ENCODE measurements at regions not wholly inside any gene's neighbourhood (a gene's known extent, or its start where the extent isn't known, plus 50 kb on each side); places are given as distances from the start of the nearest gene placed in this dataset.

- Histone ChIP-seq H3K4me2 (ENCODE audit: insufficient read depth, low read length, poor library complexity, severe bottlenecking) (no peak overlapping the region), H3K9me3 (replicated peaks in 1 of 2; ENCODE audit: control insufficient read depth in 2 of 2, insufficient read depth in 1 of 2, low read depth in 1 of 2, low read length in 2 of 2) (no peaks in the 10 kb centered on the region), H3K4ac (ENCODE audit: low read length) (no peak overlapping the region), H3K27ac (replicated peaks; ENCODE audit: low read length) (no peak overlapping the region), H2BK15ac (ENCODE audit: low read length) (no peak overlapping the region), H2AK5ac (ENCODE audit: low read depth, low read length) (no peak overlapping the region), H2AFZ (ENCODE audit: low read length) (no peak overlapping the region), H2BK120ac (ENCODE audit: low read depth, low read length) (no peak overlapping the region), H4K8ac (ENCODE audit: low read depth, low read length) (no peak overlapping the region), H3K4me1 (ENCODE audit: control insufficient read depth in 2 of 2, insufficient read depth in 1 of 2, low read depth in 1 of 2, low read length in 2 of 2) (no peaks in the 10 kb centered on the region), H2BK5ac (ENCODE audit: low read length) (no peak overlapping the region), H3K36me3 (replicated peaks in 1 of 2; ENCODE audit: control insufficient read depth in 2 of 2, insufficient read depth in 2 of 2, low read length in 2 of 2) (no peaks in the 10 kb centered on the region), H2BK12ac (ENCODE audit: low read length) (no peak overlapping the region), H3K27me3 (ENCODE audit: control insufficient read depth in 3 of 3, insufficient read depth in 3 of 3, low read depth in 1 of 3, low read length in 3 of 3) (no peaks in the 10 kb centered on the region), H3K9ac (ENCODE audit: low read depth, low read length, poor library complexity) (no peak overlapping the region), H4K91ac (ENCODE audit: low read depth, low read length, poor library complexity) (no peak overlapping the region), H3K18ac (ENCODE audit: low read length) (no peak overlapping the region), H3K23ac (ENCODE audit: low read depth, low read length, poor library complexity) (no peak overlapping the region), H3K14ac (ENCODE audit: low read length) (no peak overlapping the region), H3K4me3 (ENCODE audit: low read length in 2 of 2) (no peak overlapping the region), H3K79me1 (ENCODE audit: low read depth, low read length) (no peaks in the 10 kb centered on the region)
- WGBS, 2 donors (ENCODE audit: extremely low coverage in 2 of 2, insufficient read length in 2 of 2, insufficient replicate concordance in 1 of 2) = no CpG with 5 or more reads among the region's 3 CpGs
- no peak for DNase-seq (ENCODE audit: low spot score)
These were observed 414.5 kb downstream of the MFSD1 start for GRCh38 chr3:159216311-159216710.

GRCh38 chr3:159219231-159219630 is 417.4 kb downstream of the MFSD1 start:
- no peak overlapping the region for H3K4ac ChIP-seq (ENCODE audit: low read length)

GRCh38 chr3:159221335-159221734 is 419.5 kb downstream of the MFSD1 start:
- Histone ChIP-seq H3K79me1 (ENCODE audit: low read depth, low read length) (no peaks in the 10 kb centered on the region), H4K91ac (ENCODE audit: low read depth, low read length, poor library complexity) (no peak overlapping the region), H3K4me3 (ENCODE audit: low read length in 2 of 2) (no peak overlapping the region), H2BK15ac (ENCODE audit: low read length) (no peak overlapping the region), H3K27ac (replicated peaks; ENCODE audit: low read length) (no peak overlapping the region), H2BK5ac (ENCODE audit: low read length) (no peak overlapping the region), H3K14ac (ENCODE audit: low read length) (no peak overlapping the region), H3K4me2 (ENCODE audit: insufficient read depth, low read length, poor library complexity, severe bottlenecking) (no peak overlapping the region), H4K8ac (ENCODE audit: low read depth, low read length) (no peak overlapping the region), H3K18ac (ENCODE audit: low read length) (no peak overlapping the region), H3K27me3 (ENCODE audit: control insufficient read depth in 3 of 3, insufficient read depth in 3 of 3, low read depth in 1 of 3, low read length in 3 of 3) (no peaks in the 10 kb centered on the region), H3K36me3 (replicated peaks in 1 of 2; ENCODE audit: control insufficient read depth in 2 of 2, insufficient read depth in 2 of 2, low read length in 2 of 2) (no peaks in the 10 kb centered on the region), H3K9ac (ENCODE audit: low read depth, low read length, poor library complexity) (no peak overlapping the region), H3K23ac (ENCODE audit: low read depth, low read length, poor library complexity) (no peak overlapping the region), H3K9me3 (replicated peaks in 1 of 2; ENCODE audit: control insufficient read depth in 2 of 2, insufficient read depth in 1 of 2, low read depth in 1 of 2, low read length in 2 of 2) (no peaks in the 10 kb centered on the region), H2AFZ (ENCODE audit: low read length) (no peak overlapping the region), H2AK5ac (ENCODE audit: low read depth, low read length) (no peak overlapping the region), H2BK120ac (ENCODE audit: low read depth, low read length) (no peak overlapping the region), H3K4me1 (ENCODE audit: control insufficient read depth in 2 of 2, insufficient read depth in 1 of 2, low read depth in 1 of 2, low read length in 2 of 2) (no peaks in the 10 kb centered on the region), H2BK12ac (ENCODE audit: low read length) (no peak overlapping the region), H3K4ac (ENCODE audit: low read length) (no peak overlapping the region)
- no peak for DNase-seq (ENCODE audit: low spot score)
- no CpG with 5 or more reads among the region's 1 CpG for WGBS, 2 donors (ENCODE audit: extremely low coverage in 2 of 2, insufficient read length in 2 of 2, insufficient replicate concordance in 1 of 2)

More at GRCh38 chr3:159219231-159219630, 417.4 kb downstream of the MFSD1 start:
- Histone ChIP-seq H2BK5ac (ENCODE audit: low read length) (no peak overlapping the region), H2BK12ac (ENCODE audit: low read length) (no peak overlapping the region), H3K9me3 (replicated peaks in 1 of 2; ENCODE audit: control insufficient read depth in 2 of 2, insufficient read depth in 1 of 2, low read depth in 1 of 2, low read length in 2 of 2) (no peaks in the 10 kb centered on the region), H4K91ac (ENCODE audit: low read depth, low read length, poor library complexity) (no peak overlapping the region), H3K9ac (ENCODE audit: low read depth, low read length, poor library complexity) (no peak overlapping the region), H3K14ac (ENCODE audit: low read length) (no peak overlapping the region), H3K23ac (ENCODE audit: low read depth, low read length, poor library complexity) (no peak overlapping the region), H2BK120ac (ENCODE audit: low read depth, low read length) (no peak overlapping the region), H2AFZ (ENCODE audit: low read length) (no peak overlapping the region), H3K4me3 (ENCODE audit: low read length in 2 of 2) (no peak overlapping the region), H3K79me1 (ENCODE audit: low read depth, low read length) (no peaks in the 10 kb centered on the region), H3K18ac (ENCODE audit: low read length) (no peak overlapping the region), H3K27me3 (ENCODE audit: control insufficient read depth in 3 of 3, insufficient read depth in 3 of 3, low read depth in 1 of 3, low read length in 3 of 3) (no peaks in the 10 kb centered on the region), H4K8ac (ENCODE audit: low read depth, low read length) (no peak overlapping the region), H3K27ac (replicated peaks; ENCODE audit: low read length) (no peak overlapping the region), H3K4me2 (ENCODE audit: insufficient read depth, low read length, poor library complexity, severe bottlenecking) (no peak overlapping the region), H3K4me1 (ENCODE audit: control insufficient read depth in 2 of 2, insufficient read depth in 1 of 2, low read depth in 1 of 2, low read length in 2 of 2) (no peaks in the 10 kb centered on the region), H2BK15ac (ENCODE audit: low read length) (no peak overlapping the region), H2AK5ac (ENCODE audit: low read depth, low read length) (no peak overlapping the region), H3K36me3 (replicated peaks in 1 of 2; ENCODE audit: control insufficient read depth in 2 of 2, insufficient read depth in 2 of 2, low read length in 2 of 2) (no peaks in the 10 kb centered on the region)
- no CpG with 5 or more reads among the region's 3 CpGs for WGBS, 2 donors (ENCODE audit: extremely low coverage in 2 of 2, insufficient read length in 2 of 2, insufficient replicate concordance in 1 of 2)
- no peak for DNase-seq (ENCODE audit: low spot score)

GRCh38 chr3:159229116-159229680 is 427.3 kb downstream of the MFSD1 start:
- no CpG with 5 or more reads among the region's 5 CpGs for WGBS, 2 donors (ENCODE audit: extremely low coverage in 2 of 2, insufficient read length in 2 of 2, insufficient replicate concordance in 1 of 2)
- H3K4me1 ChIP-seq (ENCODE audit: control insufficient read depth in 2 of 2, insufficient read depth in 1 of 2, low read depth in 1 of 2, low read length in 2 of 2) = no peaks in the 10 kb centered on the region

More at GRCh38 chr3:159229116-159229680, 427.3 kb downstream of the MFSD1 start:
- Histone ChIP-seq H2BK12ac (ENCODE audit: low read length) (no peak overlapping the region), H3K4me3 (ENCODE audit: low read length in 2 of 2) (no peak overlapping the region), H3K23ac (ENCODE audit: low read depth, low read length, poor library complexity) (no peak overlapping the region), H3K27me3 (ENCODE audit: control insufficient read depth in 3 of 3, insufficient read depth in 3 of 3, low read depth in 1 of 3, low read length in 3 of 3) (no peaks in the 10 kb centered on the region), H3K4me2 (ENCODE audit: insufficient read depth, low read length, poor library complexity, severe bottlenecking) (no peak overlapping the region), H3K9ac (ENCODE audit: low read depth, low read length, poor library complexity) (no peak overlapping the region), H2BK5ac (ENCODE audit: low read length) (no peak overlapping the region), H2BK15ac (ENCODE audit: low read length) (no peak overlapping the region), H2BK120ac (ENCODE audit: low read depth, low read length) (no peak overlapping the region), H4K8ac (ENCODE audit: low read depth, low read length) (no peak overlapping the region), H3K4ac (ENCODE audit: low read length) (no peak overlapping the region), H3K27ac (replicated peaks; ENCODE audit: low read length) (no peak overlapping the region), H3K79me1 (ENCODE audit: low read depth, low read length) (no peaks in the 10 kb centered on the region), H3K14ac (ENCODE audit: low read length) (no peak overlapping the region), H2AK5ac (ENCODE audit: low read depth, low read length) (no peak overlapping the region), H3K18ac (ENCODE audit: low read length) (no peak overlapping the region), H3K36me3 (replicated peaks in 1 of 2; ENCODE audit: control insufficient read depth in 2 of 2, insufficient read depth in 2 of 2, low read length in 2 of 2) (no peaks in the 10 kb centered on the region), H4K91ac (ENCODE audit: low read depth, low read length, poor library complexity) (no peak overlapping the region), H3K9me3 (replicated peaks in 1 of 2; ENCODE audit: control insufficient read depth in 2 of 2, insufficient read depth in 1 of 2, low read depth in 1 of 2, low read length in 2 of 2) (no peaks in the 10 kb centered on the region), H2AFZ (ENCODE audit: low read length) (no peak overlapping the region)
- DNase-seq (ENCODE audit: low spot score) = no peak

Measured in neuronal stem cell (in vitro differentiated cells).